ENCODE measurements at regions not wholly inside any gene's neighbourhood (a gene's known extent, or its start where the extent isn't known, plus 50 kb on each side); places are given as distances from the start of the nearest gene placed in this dataset.
"Not testable (repeated sequence)": the region's sequence is repeated elsewhere in the genome, so short reads cannot be mapped to it uniquely, and the experiment has no call there.

- no peak for DNase-seq (ENCODE audit: low read depth)
These were observed 78.7 kb upstream of the PNPT1 start for GRCh38 chr2:55772109-55772980.

DNA sequence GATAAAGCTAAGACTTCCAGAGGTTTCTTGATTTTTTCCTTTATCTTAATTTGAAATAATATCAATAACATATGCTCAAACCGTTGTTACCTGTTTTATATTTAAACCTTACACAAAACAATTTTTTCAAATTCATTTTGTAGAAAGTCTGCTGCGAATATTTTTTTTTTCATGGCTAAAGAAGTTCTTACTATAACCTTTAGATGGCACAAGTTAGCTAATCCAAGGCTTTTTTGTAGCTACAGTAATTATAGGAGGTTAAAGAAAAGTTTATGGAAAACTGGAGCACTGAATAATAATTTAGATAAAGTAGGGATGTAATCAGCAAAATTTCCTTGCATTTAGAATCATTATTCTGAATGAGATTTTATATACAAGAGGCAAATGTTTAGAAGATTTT is 78.0 kb upstream of the PNPT1 start:
- DNase-seq (ENCODE audit: low read depth) = peak; percentile 62

DNA sequence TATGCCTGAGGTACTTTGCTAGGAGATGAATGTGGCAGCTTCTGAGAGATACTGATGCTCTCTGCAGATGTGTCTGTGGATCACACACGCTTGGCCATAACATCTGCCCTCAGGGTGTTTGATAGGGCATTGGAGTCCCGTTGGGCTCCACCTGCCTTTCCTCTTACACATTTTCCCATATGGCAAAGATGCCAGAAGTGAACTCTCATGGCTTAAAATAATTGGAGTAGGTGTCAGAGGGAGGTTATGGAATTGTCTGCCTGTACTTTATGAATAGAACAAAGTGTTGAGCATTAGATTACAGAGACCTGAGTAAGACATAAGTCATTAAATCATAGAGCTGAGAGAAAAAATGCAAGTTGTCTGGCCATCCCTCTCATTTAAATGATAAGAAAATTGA is 75.3 kb upstream of the PNPT1 start:
- no peak for DNase-seq (ENCODE audit: low read depth)

GRCh38 chr2:55766947-55767346 is 73.3 kb upstream of the PNPT1 start:
- no peak for DNase-seq (ENCODE audit: low read depth)

DNA sequence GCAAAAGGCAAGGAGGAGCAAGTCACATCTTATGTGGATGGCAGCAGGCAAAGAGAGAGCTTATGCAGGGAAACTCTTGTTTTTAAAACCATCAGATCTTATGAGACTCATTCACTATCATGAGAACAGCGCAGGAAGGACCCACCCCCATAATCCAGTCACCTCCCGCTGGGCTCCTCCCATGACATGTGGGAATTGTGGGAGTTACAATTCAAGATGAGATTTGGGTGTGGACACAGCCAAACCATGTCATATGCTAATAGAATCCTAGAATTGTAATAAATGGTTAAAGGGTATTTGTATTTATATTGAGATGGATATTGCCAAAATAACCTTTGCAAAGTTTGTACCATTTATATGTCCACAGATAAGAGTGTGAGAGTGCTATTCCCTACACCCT is 72.1 kb upstream of the PNPT1 start:
- not testable (repeated sequence) for DNase-seq (ENCODE audit: low read depth)

DNA sequence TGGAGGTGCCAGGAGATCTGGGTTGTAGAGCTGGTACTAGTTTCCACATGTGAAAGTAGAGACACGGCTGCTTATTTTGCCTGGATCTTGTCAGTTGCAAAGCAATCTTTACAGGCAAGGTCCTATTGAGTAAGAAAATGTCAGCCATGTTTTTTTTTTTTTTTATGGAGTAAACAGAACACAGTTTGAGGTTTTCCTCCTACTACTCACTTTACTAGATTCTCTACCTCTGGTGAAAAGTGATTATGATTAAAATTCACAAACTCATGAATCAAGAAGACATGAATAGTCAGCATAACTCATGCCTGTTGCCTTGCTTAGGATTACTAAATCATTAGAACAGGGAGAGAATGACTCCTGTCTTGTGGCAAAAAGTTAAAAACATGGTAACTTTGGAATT is 70.1 kb upstream of the PNPT1 start:
- DNase-seq (ENCODE audit: low read depth) = peak; percentile 94

GRCh38 chr2:55761526-55761925 is 67.9 kb upstream of the PNPT1 start:
- peak; percentile 99 for DNase-seq (ENCODE audit: low read depth)

GRCh38 chr2:55761024-55761423 is 67.4 kb upstream of the PNPT1 start:
- peak; percentile 89 for DNase-seq (ENCODE audit: low read depth)

- no peak for DNase-seq (ENCODE audit: low read depth)
These were observed 66.5 kb upstream of the PNPT1 start for GRCh38 chr2:55760125-55760524.

DNA sequence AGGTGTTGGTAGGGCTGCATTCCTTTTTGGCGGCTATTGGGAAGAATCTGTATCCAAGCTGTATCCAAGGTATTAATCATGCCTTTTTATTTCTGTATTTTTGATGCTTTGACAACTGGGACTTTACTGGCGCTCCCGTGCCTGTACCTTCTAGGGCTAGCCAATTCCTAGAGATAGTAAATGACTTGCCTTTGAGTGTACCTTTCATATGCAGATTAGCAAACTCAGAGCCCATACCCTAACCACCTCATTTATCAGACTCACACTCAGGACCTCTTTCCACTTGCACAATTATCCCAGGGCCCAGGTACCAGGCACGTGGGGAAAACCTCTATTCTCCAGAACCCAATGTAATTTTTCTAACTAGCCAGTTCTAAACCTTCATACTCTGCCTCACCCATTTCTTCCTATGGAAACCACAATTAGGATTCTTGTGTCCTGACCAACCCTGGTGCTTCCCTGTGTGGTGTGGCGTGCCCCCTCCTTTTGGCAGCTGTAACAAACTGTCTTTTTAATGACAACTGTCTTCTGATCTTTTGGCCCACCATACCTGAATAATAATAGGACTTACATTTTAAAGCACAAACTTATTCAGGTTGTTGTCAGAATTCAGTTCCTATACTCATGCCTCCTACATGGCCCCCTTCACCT is 65.8 kb upstream of the PNPT1 start:
- no peak for DNase-seq (ENCODE audit: low read depth)

GRCh38 chr2:55751966-55752365 is 58.3 kb upstream of the PNPT1 start:
- no peak for DNase-seq (ENCODE audit: low read depth)

- DNase-seq (ENCODE audit: low read depth) = peak; percentile 94
These were observed 49.9 kb upstream of the PNPT1 start for GRCh38 chr2:55743583-55743982.

All from amniotic epithelial cell (primary cell).